GM12878 (cell line): ENCODE measurements at regions not wholly inside any gene's neighbourhood (a gene's known extent, or its start where the extent isn't known, plus 50 kb on each side); places are given as distances from the start of the nearest gene placed in this dataset.

ENCODE experiments used
- ATAC-seq: fragments of 200-7000 bp; cut with Tn5 transposase; 3 replicates; pipeline ENCODE4 v1.9.1; 2020; ENCODE audit warnings: mild to moderate bottlenecking, moderate library complexity
- BruUV-seq: library from RNA; stranded (reverse); fragments of 400-500 nt; replicated peaks from 2 replicates; lab custom pipeline; 2021; lab: Mats Ljungman, UMichigan
- CTCF ChIA-PET: fragments of 300-600 bp; sonication (Branson Sonifier 250); formaldehyde crosslinking; extraction: SDS; loops from one replicate; lab custom pipeline; 2021; ENCODE audit warnings: inconsistent platforms; lab: Yijun Ruan, JAX
- POLR2A ChIA-PET: fragments of 350-600 bp; formaldehyde crosslinking; extraction: SDS; loops from one replicate; lab custom pipeline; 2021; ENCODE audit warnings: inconsistent platforms; lab: Charles Lee
- RAD21 ChIA-PET: fragments of 300-600 bp; sonication (Branson Sonifier 250); formaldehyde crosslinking; loops from one replicate; lab custom pipeline; 2023; ENCODE audit warnings: antibody characterized with exemption; ENCODE audit not compliant: unreplicated experiment; lab: Charles Lee
- SMC1A ChIA-PET: fragments of 300-600 bp; sonication (Branson Sonifier 250); formaldehyde crosslinking; loops from one replicate; lab custom pipeline; 2023; ENCODE audit not compliant: unreplicated experiment, uncharacterized antibody; lab: Charles Lee
- DNase-seq: peaks from one replicate; pipeline ENCODE4 v3.0.0-alpha.2; 2011; ENCODE audit warnings: low read depth, low spot score
- FAIRE-seq: peaks from 3 replicates; lab custom pipeline; 2011; peaks lifted over from hg19 to GRCh38; lab: Jason Lieb, UNC
- H2AFZ ChIP-seq: 2 replicates; pipeline ENCODE4 v1.6.0; 2011; ENCODE audit warnings: low read depth, low read length, control low read depth; ENCODE audit not compliant: control insufficient read depth
- H3K27ac ChIP-seq: 2 replicates; pipeline ENCODE4 v1.5.1; 2011; ENCODE audit warnings: control low read depth; ENCODE audit not compliant: control insufficient read depth, insufficient read depth
- H3K27me3 ChIP-seq, 2 experiments: replicated peaks in 1 of 2; 2 replicates each; pipeline versions ENCODE4 v1.6.0 to v1.6.1; 2011; ENCODE audit warnings: low read length in 1 of 2; ENCODE audit not compliant: control insufficient read depth in 2 of 2, insufficient read depth in 2 of 2
- H3K36me3 ChIP-seq, 2 experiments: 2 replicates each; pipeline ENCODE4 v1.5.1; 2011; ENCODE audit warnings: low read length in 1 of 2; ENCODE audit not compliant: control insufficient read depth in 2 of 2, insufficient read depth in 2 of 2
- H3K4me1 ChIP-seq: 2 replicates; pipeline ENCODE4 v1.6.1; 2011; ENCODE audit warnings: mild to moderate bottlenecking, low read length, moderate library complexity, mixed read lengths; ENCODE audit not compliant: control insufficient read depth, insufficient read depth
- H3K4me2 ChIP-seq: 2 replicates; pipeline ENCODE4 v1.6.0; 2011; ENCODE audit warnings: control low read depth; ENCODE audit not compliant: control insufficient read depth, insufficient read depth
- H3K4me3 ChIP-seq: fragments of 200-600 bp; sonication (generic); 2 replicates; pipeline ENCODE4 v1.5.1; 2016
- H3K79me2 ChIP-seq: 2 replicates; pipeline ENCODE4 v1.6.0; 2011; ENCODE audit warnings: low read length; ENCODE audit not compliant: control insufficient read depth, insufficient read depth
- H3K9ac ChIP-seq: 2 replicates; pipeline ENCODE4 v1.8.0; 2011; ENCODE audit warnings: low read length, control low read depth, mixed read lengths; ENCODE audit not compliant: control insufficient read depth, insufficient read depth
- H3K9me3 ChIP-seq: replicated peaks from 3 replicates; pipeline ENCODE4 v1.5.1; 2011; ENCODE audit warnings: mild to moderate bottlenecking, low read length; ENCODE audit not compliant: control insufficient read depth, insufficient read depth
- H4K20me1 ChIP-seq: 2 replicates; pipeline ENCODE4 v1.6.0; 2011; ENCODE audit not compliant: control insufficient read depth, insufficient read depth
- ASH2L ChIP-seq: fragments of 300-600, 200-600 bp; sonication (generic); IDR thresholded peaks from 2 replicates; pipeline ENCODE4 v1.6.1; 2017; ENCODE audit warnings: low read depth, mild to moderate bottlenecking, borderline replicate concordance
- BACH1 ChIP-seq: fragments of 450-650 bp; IDR thresholded peaks from 2 replicates; pipeline ENCODE4 v1.6.1; 2017; ENCODE audit warnings: mild to moderate bottlenecking, borderline replicate concordance
- BCL11A ChIP-seq: IDR thresholded peaks from 2 replicates; pipeline ENCODE4 v1.6.1; 2011; ENCODE audit warnings: low read depth, low read length
- BMI1 ChIP-seq: fragments of 450-650 bp; IDR thresholded peaks from 2 replicates; pipeline ENCODE4 v1.6.1; 2016; ENCODE audit warnings: mild to moderate bottlenecking, moderate library complexity, borderline replicate concordance
- DPF2 ChIP-seq: fragments of 450-650 bp; IDR thresholded peaks from 2 replicates; pipeline ENCODE4 v1.6.1; 2017; ENCODE audit warnings: mild to moderate bottlenecking
- EP300 ChIP-seq, 2 experiments: fragments of 150-350 bp in 1 of 2; IDR thresholded peaks; 2 replicates each; pipeline ENCODE4 v1.6.1; 2011 to 2012; ENCODE audit warnings: low read depth in 2 of 2, low read length in 2 of 2, borderline replicate concordance in 1 of 2, improper control_type of control experiment in 1 of 2, inconsistent platforms in 1 of 2; ENCODE audit not compliant: control insufficient read depth in 1 of 2
- JUND ChIP-seq: IDR thresholded peaks from 2 replicates; pipeline ENCODE4 v1.6.1; 2012; ENCODE audit warnings: low read depth, mild to moderate bottlenecking, low read length, improper control_type of control experiment, moderate library complexity
- NKRF ChIP-seq: fragments of 450-650 bp; conservative IDR thresholded peaks from 2 replicates; pipeline ENCODE4 v1.6.1; 2017; ENCODE audit warnings: mild to moderate bottlenecking, moderate library complexity
- POLR2A ChIP-seq: IDR thresholded peaks from 2 replicates; pipeline ENCODE4 v1.6.1; 2011; ENCODE audit warnings: low read depth, mild to moderate bottlenecking, low read length
- POLR2AphosphoS5 ChIP-seq: IDR thresholded peaks from 2 replicates; pipeline ENCODE4 v1.6.1; 2011; ENCODE audit warnings: mild to moderate bottlenecking, low read length, inconsistent platforms
- PRDM15 ChIP-seq: fragments of 450-650 bp; formaldehyde crosslinking; IDR thresholded peaks from 2 replicates; pipeline ENCODE4 v1.4.0; 2020; ENCODE audit warnings: mild to moderate bottlenecking, moderate library complexity
- SKIL ChIP-seq: fragments of 450-650 bp; IDR thresholded peaks from 2 replicates; pipeline ENCODE4 v1.6.1; 2017; ENCODE audit warnings: mild to moderate bottlenecking, low read depth, inconsistent platforms; ENCODE audit not compliant: poor library complexity, severe bottlenecking
- SREBF2 ChIP-seq: IDR thresholded peaks from 2 replicates; pipeline ENCODE4 v1.6.1; 2012; ENCODE audit warnings: mild to moderate bottlenecking, low read length
- TAF1 ChIP-seq: IDR thresholded peaks from 2 replicates; pipeline ENCODE4 v1.6.1; 2011; ENCODE audit warnings: mild to moderate bottlenecking, low read depth, low read length, borderline replicate concordance
- YY1 ChIP-seq: IDR thresholded peaks from 2 replicates; pipeline ENCODE4 v1.6.1; 2011; ENCODE audit warnings: low read depth, mild to moderate bottlenecking, low read length
- ZNF217 ChIP-seq: fragments of 450-650 bp; IDR thresholded peaks from 2 replicates; pipeline ENCODE4 v1.6.1; 2017; ENCODE audit warnings: antibody characterized with exemption, mild to moderate bottlenecking
- WGBS: methylation state at CpG from one replicate; pipeline ENCODE4 v1.1.6; 2016; ENCODE audit warnings: low lambda C conversion rate; ENCODE audit not compliant: insufficient replicate concordance, insufficient coverage; ENCODE audit errors: missing lambda C conversion rate; 5-methylcytosine and 5-hydroxymethylcytosine counted together
- in situ Hi-C: fragments of 300-500 bp; cut with MboI; formaldehyde crosslinking; loops from 9 replicates; pipeline ENCODE4 v1.14.3; 2018; ENCODE audit warnings: mixed read lengths
- intact Hi-C: fragments of 100-400 bp; cut with micrococcal nuclease; formaldehyde crosslinking; loops from one replicate; pipeline ENCODE4 v1.14.2; 2022; ENCODE audit not compliant: unreplicated experiment

GRCh38 chr2:238584617-238585016 lies 157.9 kb downstream of the ASB1 start (continued):
- TF ChIP-seq JUND: no peak
- TF ChIP-seq YY1: no peak
- TF ChIP-seq EP300 (IDR thresholded peaks at IDR 0.05; ENCODE audit: borderline replicate concordance in 1 of 2, control insufficient read depth in 1 of 2, low read depth in 2 of 2, low read length in 2 of 2): no peak
- no peak for TF ChIP-seq ASH2L
- TF ChIP-seq BACH1: no peak

- intact Hi-C loops (no loop called here), in situ Hi-C loops (no loop called here)
- ChIA-PET CTCF (no interaction called here), RAD21 (no interaction called here), POLR2A (no interaction called here), SMC1A (no interaction called here)
- Histone ChIP-seq H3K4me3 (no peak overlapping the region), H3K27ac (no peak overlapping the region), H4K20me1 (no peaks in the 10 kb centered on the region), H2AFZ (no peak overlapping the region), H3K9me3 (no peaks in the 10 kb centered on the region), H3K27me3 (no peaks in the 10 kb centered on the region), H3K4me1 (no peaks in the 10 kb centered on the region), H3K36me3 (no peaks in the 10 kb centered on the region), H3K9ac (no peak overlapping the region), H3K79me2 (no peaks in the 10 kb centered on the region), H3K4me2 (no peak overlapping the region)
- ATAC-seq (no peak), DNase-seq (no peak), FAIRE-seq (no peak)
- no TSS peak for BruUV-seq
- WGBS: 44% methylated on average over 34 of the region's 34 CpGs
- TF ChIP-seq SREBF2 (no peak), TAF1 (no peak), POLR2AphosphoS5 (no peak), NKRF (no peak), SKIL (no peak), POLR2A (no peak), DPF2 (no peak), PRDM15 (CRISPR knock-in tag) (no peak), ZNF217 (no peak), BMI1 (no peak), BCL11A (no peak)
Observed at GRCh38 chr2:238585836-238586821, 159.4 kb downstream of the ASB1 start.
